ENCODE measurements at regions not wholly inside any gene's neighbourhood (a gene's known extent, or its start where the extent isn't known, plus 50 kb on each side); places are given as distances from the start of the nearest gene placed in this dataset.

- TF ChIP-seq BHLHE40 (IDR thresholded peaks at IDR 0.05; ENCODE audit: low read depth, low read length) (no peak), USF2 (IDR thresholded peaks at IDR 0.05; ENCODE audit: low read depth, low read length) (no peak), POLR2A (IDR thresholded peaks at IDR 0.05; ENCODE audit: low read depth, low read length) (no peak), CTCF (conservative IDR thresholded peaks at IDR 0.05; ENCODE audit: low read depth, low read length) (no peak), MAZ (IDR thresholded peaks at IDR 0.05; ENCODE audit: borderline replicate concordance, low read depth, low read length) (no peak), MXI1 (IDR thresholded peaks at IDR 0.05; ENCODE audit: borderline replicate concordance, low read depth, low read length) (no peak), SMC3 (IDR thresholded peaks at IDR 0.05; ENCODE audit: low read depth, low read length) (no peak), NFE2L2 (IDR thresholded peaks at IDR 0.05; ENCODE audit: low read depth, low read length) (no peak)
Observed at GRCh38 chr11:34567733-34568132, 53.2 kb upstream of the EHF start.

All from IMR-90 (cell line).